DMS53 treated with DMSO at 0.1 percent for 48 hours (cell line): ENCODE measurements at regions not wholly inside any gene's neighbourhood (a gene's known extent, or its start where the extent isn't known, plus 50 kb on each side); places are given as distances from the start of the nearest gene placed in this dataset.

ENCODE experiments used
- DNase-seq: peaks from one replicate; lab custom pipeline; 2025; ENCODE audit not compliant: unreplicated experiment; lab: John Stamatoyannopoulos, UW

- no peak for DNase-seq
Measured at GRCh38 chr19:34824686-34825085, 51.7 kb upstream of the ZNF599 start.
